Small intestine (tissue), 7 donors: ENCODE measurements at regions not wholly inside any gene's neighbourhood (a gene's known extent, or its start where the extent isn't known, plus 50 kb on each side); places are given as distances from the start of the nearest gene placed in this dataset.

Experiments used
- DNase-seq, 2 donors: peaks; one replicate each; pipeline versions ENCODE4 v3.0.0 to v3.0.0-alpha.2; 2013
- FAIRE-seq: peaks from 2 replicates; lab custom pipeline; 2012; peaks lifted over from hg19 to GRCh38; lab: Jason Lieb, UNC
- H3K27ac ChIP-seq, 3 donors: one replicate each; pipeline ENCODE4 v1.5.1; 2013; ENCODE audit warnings: low read length in 2 of 3, mild to moderate bottlenecking in 2 of 3, control low read depth in 1 of 3, inconsistent platforms in 1 of 3, low read depth in 1 of 3, moderate library complexity in 1 of 3
- H3K27me3 ChIP-seq, 3 donors: one replicate each; pipeline ENCODE4 v1.6.1; 2013; ENCODE audit warnings: low read length in 3 of 3, inconsistent platforms in 1 of 3; ENCODE audit not compliant: control insufficient read depth in 3 of 3, insufficient read depth in 3 of 3
- H3K36me3 ChIP-seq, 3 donors: one replicate each; pipeline ENCODE4 v1.6.1; 2013; ENCODE audit warnings: low read length in 3 of 3, inconsistent platforms in 1 of 3, low read depth in 1 of 3, mild to moderate bottlenecking in 1 of 3, moderate library complexity in 1 of 3; ENCODE audit not compliant: control insufficient read depth in 3 of 3, insufficient read depth in 2 of 3
- H3K4me1 ChIP-seq, 3 donors: one replicate each; pipeline ENCODE4 v1.6.1; 2013; ENCODE audit warnings: low read length in 2 of 3, inconsistent platforms in 1 of 3, low read depth in 1 of 3, mild to moderate bottlenecking in 1 of 3, moderate library complexity in 1 of 3; ENCODE audit not compliant: control insufficient read depth in 3 of 3, insufficient read depth in 2 of 3
- H3K4me3 ChIP-seq, 3 donors: one replicate each; pipeline ENCODE4 v1.5.1; 2013; ENCODE audit warnings: low read length in 3 of 3, control low read depth in 1 of 3, inconsistent platforms in 1 of 3, low read depth in 1 of 3, mild to moderate bottlenecking in 1 of 3, moderate library complexity in 1 of 3
- H3K9me3 ChIP-seq, 2 donors: one replicate each; pipeline ENCODE4 v1.6.1; 2013; ENCODE audit warnings: low read depth in 1 of 2, low read length in 1 of 2; ENCODE audit not compliant: control insufficient read depth in 2 of 2, insufficient read depth in 1 of 2
- WGBS, 3 donors: extraction: QIAGEN DNeasy Blood & Tissue Kit; methylation state at CpG; one replicate each; pipeline ENCODE4 v1.1.7; 2013; 5-methylcytosine and 5-hydroxymethylcytosine counted together
- donor health status: healthy with polysubstance abuse.
- donor health status: control.
- donor health status: control.
- donor health status: Bipolar disorder and iron deficiency.
- donor health status: healthy.

DNA sequence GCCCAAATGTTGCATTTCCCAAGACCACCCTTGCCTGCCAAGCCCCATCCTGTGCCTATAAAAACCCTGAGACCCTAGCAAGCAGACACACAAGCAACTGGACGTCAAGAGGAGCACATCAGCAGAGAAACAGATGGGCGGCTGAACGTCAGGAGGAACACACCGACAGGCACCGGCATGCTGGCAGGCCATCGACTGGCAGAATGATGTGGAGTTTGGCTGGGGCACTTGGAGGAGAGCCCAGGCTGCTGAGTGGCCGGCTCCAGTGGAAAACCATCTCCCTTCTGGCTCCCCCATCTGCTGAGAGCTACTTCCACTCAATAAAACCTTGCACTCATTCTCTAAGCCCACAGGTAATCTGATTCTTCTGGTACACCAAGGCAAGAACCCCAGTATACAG is 130.1 kb downstream of the SLC41A2 start:
- H3K9me3 ChIP-seq = peaks cover 1 to 23% of the 10 kb centered on the region in 2 donors
- FAIRE-seq = no peak

DNA sequence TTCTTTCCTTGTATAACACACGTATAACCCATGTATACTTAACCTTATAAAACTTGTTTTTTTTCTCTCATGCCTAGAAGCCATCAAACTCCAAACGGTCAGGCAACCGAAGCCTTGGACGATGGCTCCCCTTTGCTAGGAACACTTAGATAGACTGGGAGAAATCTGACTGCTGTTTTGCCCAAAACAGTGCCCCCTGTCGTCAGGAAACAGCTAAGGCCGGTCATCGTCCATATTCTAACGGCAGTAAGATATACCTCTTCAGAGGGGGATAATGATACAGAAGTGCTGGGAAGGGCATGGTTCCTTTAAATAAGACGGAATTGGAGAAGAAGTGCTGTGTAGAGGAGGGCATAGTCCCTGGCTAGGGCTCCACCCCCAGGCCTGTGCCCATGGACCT is 130.5 kb downstream of the SLC41A2 start:
- no peak overlapping the region for H3K27ac ChIP-seq
- H3K36me3 ChIP-seq = peaks cover 0 to 20% (median 0%) of the 10 kb centered on the region in 3 donors
- H3K4me3 ChIP-seq = no peak overlapping the region
- WGBS, 3 donors = 74 to 90% (median 86%) methylated on average over 9 of the region's 9 CpGs
- peaks cover 1 to 23% of the 10 kb centered on the region in 2 donors for H3K9me3 ChIP-seq
- DNase-seq (no peak), FAIRE-seq (no peak)
- no peaks in the 10 kb centered on the region for H3K4me1 ChIP-seq
- no peaks in the 10 kb centered on the region for H3K27me3 ChIP-seq

More for the DNA sequence above, 130.1 kb downstream of the SLC41A2 start:
- Histone ChIP-seq H3K4me3 (no peak overlapping the region), H3K4me1 (no peaks in the 10 kb centered on the region), H3K27me3 (no peaks in the 10 kb centered on the region), H3K36me3 (peaks cover 0 to 20% (median 0%) of the 10 kb centered on the region in 3 donors), H3K27ac (no peak overlapping the region)
- DNase-seq = no peak
- 81 to 94% (median 81%) methylated on average over 7 of the region's 7 CpGs for WGBS, 3 donors

DNA sequence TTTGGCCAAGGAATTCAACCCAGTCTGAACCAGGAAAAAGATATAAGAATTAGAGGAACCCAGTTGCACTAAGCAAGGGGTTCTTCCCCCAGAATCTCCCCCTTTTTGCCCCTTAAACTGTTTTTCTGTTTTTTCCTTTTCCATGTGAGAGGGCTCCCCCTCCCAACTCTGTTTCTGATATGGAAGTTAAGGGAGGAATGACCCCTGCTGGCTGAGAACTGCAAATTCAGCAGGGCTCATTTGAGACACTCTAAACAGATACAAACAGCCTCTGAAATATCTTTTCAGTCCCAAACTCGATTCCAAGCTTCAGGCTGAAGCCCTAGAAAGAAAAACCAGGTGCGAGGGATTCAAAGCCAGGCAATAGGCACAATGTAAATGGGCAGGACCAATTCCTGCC is 132.7 kb downstream of the SLC41A2 start:
- WGBS, 3 donors = 75 to 92% (median 81%) methylated on average over 2 of the region's 2 CpGs
- Histone ChIP-seq H3K9me3 (peaks cover 1 to 23% of the 10 kb centered on the region in 2 donors), H3K4me3 (no peak overlapping the region), H3K27me3 (no peaks in the 10 kb centered on the region), H3K27ac (no peak overlapping the region), H3K36me3 (peaks cover 0 to 13% (median 0%) of the 10 kb centered on the region in 3 donors), H3K4me1 (no peaks in the 10 kb centered on the region)
- FAIRE-seq (no peak), DNase-seq (no peak)

DNA sequence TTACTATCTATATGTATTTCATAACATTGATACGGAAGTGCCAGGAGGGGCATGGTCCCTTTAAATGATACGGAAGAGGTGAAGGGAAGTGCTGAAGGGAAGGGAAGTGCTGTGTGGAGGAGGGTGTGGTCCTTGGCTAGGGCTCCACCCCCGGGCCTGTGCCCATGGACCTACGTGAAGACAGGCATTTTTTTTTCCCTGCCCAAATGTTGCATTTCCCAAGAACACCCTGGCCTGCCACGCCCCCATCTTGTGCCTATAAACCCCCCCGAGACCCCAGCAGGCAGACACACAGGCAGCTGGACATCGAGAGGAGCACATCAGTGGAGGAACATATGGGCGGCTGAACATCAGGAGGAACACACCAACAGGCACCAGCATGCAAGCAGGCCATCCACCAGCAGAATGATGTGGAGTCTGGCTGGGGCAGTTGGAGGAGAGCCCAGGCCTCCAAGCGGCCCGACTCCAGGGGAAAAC is 134.1 kb downstream of the SLC41A2 start:
- no peaks in the 10 kb centered on the region for H3K4me1 ChIP-seq
- H3K27ac ChIP-seq = no peak overlapping the region
- H3K9me3 ChIP-seq = peaks cover 1 to 23% of the 10 kb centered on the region in 2 donors
- peaks cover 0 to 10% (median 0%) of the 10 kb centered on the region in 3 donors for H3K36me3 ChIP-seq
- DNase-seq = no peak
- FAIRE-seq = no peak
- 89 to 94% (median 93%) methylated on average over 10 of the region's 10 CpGs for WGBS, 3 donors
- H3K27me3 ChIP-seq = no peaks in the 10 kb centered on the region
- H3K4me3 ChIP-seq = no peak overlapping the region

DNA sequence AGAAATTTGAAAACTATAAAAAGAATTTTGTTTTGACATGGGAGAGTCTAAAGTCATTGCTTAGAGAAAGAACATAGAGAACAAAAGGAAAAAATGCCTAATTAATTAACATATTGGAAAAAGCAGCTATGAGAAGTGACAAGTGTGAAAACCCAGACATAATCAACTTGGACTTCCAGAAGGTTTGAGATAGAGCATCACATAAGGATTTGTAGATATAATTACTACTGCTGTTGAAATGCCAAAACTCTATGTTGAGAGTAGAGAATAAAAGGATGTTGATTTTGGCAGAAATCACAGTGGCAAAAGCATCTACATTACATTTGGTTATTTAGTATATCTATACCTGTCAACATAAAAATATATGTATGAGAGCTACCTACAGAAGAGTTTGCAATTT is 135.1 kb downstream of the SLC41A2 start:
- FAIRE-seq (no peak), DNase-seq (no peak)
- Histone ChIP-seq H3K9me3 (peaks cover 1 to 23% of the 10 kb centered on the region in 2 donors), H3K27ac (no peak overlapping the region), H3K27me3 (no peaks in the 10 kb centered on the region), H3K4me1 (no peaks in the 10 kb centered on the region), H3K4me3 (no peak overlapping the region), H3K36me3 (peaks cover 0 to 10% (median 0%) of the 10 kb centered on the region in 3 donors)

DNA sequence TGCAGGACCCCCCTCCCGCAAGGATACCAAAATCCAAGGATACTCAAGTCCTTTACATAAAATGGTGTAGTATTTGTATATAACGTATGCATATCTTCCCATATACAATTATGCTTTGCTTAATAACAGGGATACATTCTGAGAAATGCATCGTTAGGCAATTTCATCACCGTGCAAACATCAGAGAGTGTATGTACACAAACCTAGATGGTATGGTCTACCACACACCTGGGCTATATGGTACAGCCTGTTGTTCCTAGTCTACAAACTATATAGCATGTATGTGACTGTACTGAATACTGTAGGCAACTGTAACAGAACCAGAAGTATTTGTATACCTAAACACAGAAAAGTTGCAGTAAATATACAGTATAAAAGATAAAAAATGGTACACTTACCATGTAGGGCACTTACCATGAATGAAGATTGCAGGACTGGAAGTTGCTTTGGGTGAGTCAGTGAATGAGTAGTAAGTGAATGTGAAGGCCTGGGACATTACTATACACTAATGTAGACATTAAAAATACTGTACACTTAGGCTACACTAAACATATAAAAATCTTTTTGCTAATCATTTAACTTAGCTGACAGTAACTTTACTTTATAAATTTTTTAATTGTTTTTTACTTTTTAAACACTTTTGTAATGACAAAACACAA is 141.1 kb downstream of the SLC41A2 start:
- Histone ChIP-seq H3K4me3 (no peak overlapping the region), H3K27me3 (no peaks in the 10 kb centered on the region), H3K9me3 (no peaks in the 10 kb centered on the region), H3K36me3 (no peaks in the 10 kb centered on the region), H3K27ac (no peak overlapping the region), H3K4me1 (no peaks in the 10 kb centered on the region)
- DNase-seq (no peak), FAIRE-seq (no peak)
- WGBS, 3 donors = 81 to 98% (median 93%) methylated on average over 4 of the region's 4 CpGs

DNA sequence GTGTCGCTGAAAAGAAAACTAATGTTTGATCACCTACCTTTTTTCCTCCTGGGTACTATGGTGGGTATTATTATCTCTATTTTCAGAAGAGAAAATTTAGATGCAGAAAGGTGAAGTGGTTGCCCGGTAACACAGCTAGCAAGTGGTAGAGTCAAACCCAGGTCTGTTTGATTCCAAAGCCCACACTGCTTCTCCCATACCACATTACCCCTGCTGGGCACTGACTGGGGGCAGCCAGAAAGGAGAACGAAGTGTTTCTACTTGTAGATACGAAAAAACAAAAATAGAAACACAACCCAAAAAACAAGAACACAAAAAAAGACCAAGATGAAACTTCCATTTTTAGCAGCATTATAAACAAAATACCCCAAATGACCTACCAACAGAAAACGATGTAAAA is 142.2 kb downstream of the SLC41A2 start:
- Histone ChIP-seq H3K27me3 (no peaks in the 10 kb centered on the region), H3K4me3 (no peak overlapping the region), H3K9me3 (no peaks in the 10 kb centered on the region), H3K27ac (no peak overlapping the region), H3K36me3 (no peaks in the 10 kb centered on the region), H3K4me1 (no peaks in the 10 kb centered on the region)
- DNase-seq (no peak), FAIRE-seq (no peak)
- WGBS, 3 donors = 87 to 94% (median 92%) methylated on average over 5 of the region's 5 CpGs

DNA sequence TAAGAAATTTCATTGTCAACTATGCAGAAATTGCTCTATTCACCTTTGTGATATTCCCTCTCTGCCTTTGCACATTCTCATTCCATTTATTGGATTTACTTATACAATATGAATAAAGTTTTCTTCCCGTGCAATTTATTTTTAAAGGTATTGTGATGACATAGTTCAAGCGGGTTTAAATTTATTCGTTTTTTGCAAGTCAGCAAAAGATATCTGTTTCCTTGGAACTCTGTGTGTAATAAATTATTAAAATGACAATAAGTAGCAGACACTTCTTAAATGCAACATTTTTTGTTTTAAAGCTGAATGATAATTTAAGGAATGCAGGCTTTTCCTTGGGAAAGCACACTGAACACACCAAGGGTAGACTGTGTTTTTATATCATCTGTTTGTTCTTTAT is 143.1 kb downstream of the SLC41A2 start:
- no peaks in the 10 kb centered on the region for H3K4me1 ChIP-seq
- no peaks in the 10 kb centered on the region for H3K27me3 ChIP-seq
- peaks cover 0 to 3% (median 0%) of the 10 kb centered on the region in 3 donors for H3K36me3 ChIP-seq
- no peak overlapping the region for H3K27ac ChIP-seq
- no peaks in the 10 kb centered on the region for H3K9me3 ChIP-seq
- no peak for FAIRE-seq
- 64 to 92% (median 83%) methylated on average over 3 of the region's 3 CpGs for WGBS, 3 donors
- DNase-seq = no peak
- H3K4me3 ChIP-seq = no peak overlapping the region
